SK-N-SH (cell line): ENCODE measurements at regions not wholly inside any gene's neighbourhood (a gene's known extent, or its start where the extent isn't known, plus 50 kb on each side); places are given as distances from the start of the nearest gene placed in this dataset.
A peak's percentile ranks its signal among the peaks of the same experiment; 100 is the strongest.

Experiments used
- CTCF ChIA-PET: fragments of 300-600, 350-600 bp; formaldehyde crosslinking; extraction: SDS; loops from one replicate; lab custom pipeline; 2021; lab: Yijun Ruan, JAX
- POLR2A ChIA-PET: fragments of 350-600 bp; sonication (Branson Sonifier 250); formaldehyde crosslinking; extraction: SDS; loops from one replicate; lab custom pipeline; 2020; ENCODE audit warnings: antibody characterized with exemption, inconsistent platforms; lab: Yijun Ruan, JAX
- DNase-seq: peaks from one replicate; pipeline ENCODE4 v3.0.0; 2012
- H2AFZ ChIP-seq: fragments of 200-600 bp; sonication (generic); 2 replicates; pipeline ENCODE4 v1.8.1; 2016; ENCODE audit warnings: antibody characterized with exemption, mild to moderate bottlenecking, low read depth
- H3F3A ChIP-seq: fragments of 200-600 bp; sonication (generic); replicated peaks from 2 replicates; pipeline ENCODE3; 2016; ENCODE audit warnings: antibody characterized with exemption, mild to moderate bottlenecking; ENCODE audit not compliant: insufficient read depth
- H3K27ac ChIP-seq, 2 experiments: fragments of 200-500 bp in 1 of 2; fragments of 200-600 bp in 1 of 2; sonication (Bioruptor generic) in 1 of 2; sonication (generic), shearing (Covaris generic) in 1 of 2; 2 replicates each; pipeline versions ENCODE4 v1.5.1 to v1.6.1; 2014 to 2016; ENCODE audit warnings: low read depth in 2 of 2, inconsistent platforms in 1 of 2, low read length in 1 of 2, mild to moderate bottlenecking in 1 of 2, mixed read lengths in 1 of 2
- H3K27me3 ChIP-seq: fragments of 200-600 bp; sonication (generic), shearing (Covaris generic); 2 replicates; pipeline ENCODE4 v1.6.1; 2016; ENCODE audit warnings: mixed run types; ENCODE audit not compliant: insufficient read depth
- H3K36me3 ChIP-seq, 2 experiments: fragments of 200-500 bp in 1 of 2; fragments of 200-600 bp in 1 of 2; sonication (Bioruptor generic) in 1 of 2; sonication (generic) in 1 of 2; replicated peaks in 1 of 2; 2 replicates each; pipeline versions ENCODE3 to v1.5.1; 2014 to 2016; ENCODE audit warnings: low read length in 1 of 2, mild to moderate bottlenecking in 1 of 2; ENCODE audit not compliant: insufficient read depth in 2 of 2, control insufficient read depth in 1 of 2
- H3K4me1 ChIP-seq, 2 experiments: fragments of 200-500 bp in 1 of 2; fragments of 200-600 bp in 1 of 2; sonication (Bioruptor generic) in 1 of 2; sonication (generic), shearing (Covaris generic) in 1 of 2; 2 replicates each; pipeline versions ENCODE4 v1.5.1 to v1.6.1; 2014 to 2016; ENCODE audit warnings: low read depth in 1 of 2, low read length in 1 of 2, mixed run types in 1 of 2; ENCODE audit not compliant: insufficient read depth in 2 of 2, control insufficient read depth in 1 of 2
- H3K4me2 ChIP-seq: fragments of 200-600 bp; sonication (generic), shearing (Covaris generic); 2 replicates; pipeline ENCODE4 v1.6.1; 2017; ENCODE audit warnings: mixed run types
- H3K4me3 ChIP-seq, 2 experiments: fragments of 200-500 bp in 1 of 2; fragments of 200-600 bp in 1 of 2; sonication (Bioruptor generic) in 1 of 2; sonication (generic), shearing (Covaris generic) in 1 of 2; 2 replicates each; pipeline versions ENCODE4 v1.5.1 to v1.8.1; 2014 to 2016; ENCODE audit warnings: low read depth in 2 of 2, inconsistent platforms in 1 of 2, low read length in 1 of 2, mild to moderate bottlenecking in 1 of 2, mixed read lengths in 1 of 2, moderate library complexity in 1 of 2
- H3K79me2 ChIP-seq: fragments of 200-600 bp; sonication (generic); 2 replicates; pipeline ENCODE4 v1.8.1; 2017; ENCODE audit warnings: mild to moderate bottlenecking; ENCODE audit not compliant: insufficient read depth
- H3K9ac ChIP-seq: fragments of 200-600 bp; sonication (generic); 2 replicates; pipeline ENCODE4 v1.6.1; 2017; ENCODE audit warnings: mixed run types
- H3K9me2 ChIP-seq: fragments of 200-600 bp; sonication (generic); 2 replicates; pipeline ENCODE4 v1.6.1; 2017; ENCODE audit warnings: mixed run types
- H3K9me3 ChIP-seq: fragments of 200-600 bp; sonication (generic); 2 replicates; pipeline ENCODE4 v1.6.1; 2017; ENCODE audit warnings: mixed run types, mild to moderate bottlenecking, moderate library complexity
- H4K20me1 ChIP-seq: fragments of 200-600 bp; sonication (generic); 2 replicates; pipeline ENCODE4 v1.6.1; 2017; ENCODE audit warnings: mild to moderate bottlenecking, mixed run types; ENCODE audit not compliant: insufficient read depth
- EP300 ChIP-seq, 2 experiments: IDR thresholded peaks; 2 replicates each; pipeline versions ENCODE4 v1.4.0 to v1.6.1; 2012; ENCODE audit warnings: borderline replicate concordance in 1 of 2, low read depth in 1 of 2, low read length in 1 of 2
- EZH2phosphoT487 ChIP-seq: fragments of 200-600 bp; sonication (generic); IDR thresholded peaks from 2 replicates; pipeline ENCODE4 v1.6.1; 2017; ENCODE audit warnings: low read depth, mixed run types, mild to moderate bottlenecking, antibody characterized with exemption, moderate library complexity, borderline replicate concordance
- FOSL2 ChIP-seq: IDR thresholded peaks from 2 replicates; pipeline ENCODE4 v1.4.0; 2012; ENCODE audit warnings: low read depth, mild to moderate bottlenecking, moderate library complexity, borderline replicate concordance
- MXI1 ChIP-seq: IDR thresholded peaks from 2 replicates; pipeline ENCODE4 v1.6.1; 2012; ENCODE audit warnings: mild to moderate bottlenecking, low read depth, low read length, improper control_type of control experiment
- NFIC ChIP-seq: IDR thresholded peaks from 2 replicates; pipeline ENCODE4 v1.4.0; 2012; ENCODE audit warnings: borderline replicate concordance
- SIN3A ChIP-seq: IDR thresholded peaks from 2 replicates; pipeline ENCODE4 v1.6.1; 2012; ENCODE audit warnings: low read depth, mild to moderate bottlenecking, low read length, moderate library complexity, borderline replicate concordance
- TAF1 ChIP-seq: IDR thresholded peaks from 2 replicates; pipeline ENCODE4 v1.6.1; 2012; ENCODE audit warnings: low read depth, mild to moderate bottlenecking, low read length, moderate library complexity, borderline replicate concordance
- TCF12 ChIP-seq: IDR thresholded peaks from 2 replicates; pipeline ENCODE4 v1.4.0; 2012
- WGBS: methylation state at CpG from one replicate; pipeline ENCODE4 v1.1.6; 2017; ENCODE audit warnings: low lambda C conversion rate; 5-methylcytosine and 5-hydroxymethylcytosine counted together
- TF ChIP-seq, protein P1 (sequence below): IDR thresholded peaks from 2 replicates; pipeline ENCODE4 v1.4.0; 2012; ENCODE audit warnings: low read depth, borderline replicate concordance

DNA sequence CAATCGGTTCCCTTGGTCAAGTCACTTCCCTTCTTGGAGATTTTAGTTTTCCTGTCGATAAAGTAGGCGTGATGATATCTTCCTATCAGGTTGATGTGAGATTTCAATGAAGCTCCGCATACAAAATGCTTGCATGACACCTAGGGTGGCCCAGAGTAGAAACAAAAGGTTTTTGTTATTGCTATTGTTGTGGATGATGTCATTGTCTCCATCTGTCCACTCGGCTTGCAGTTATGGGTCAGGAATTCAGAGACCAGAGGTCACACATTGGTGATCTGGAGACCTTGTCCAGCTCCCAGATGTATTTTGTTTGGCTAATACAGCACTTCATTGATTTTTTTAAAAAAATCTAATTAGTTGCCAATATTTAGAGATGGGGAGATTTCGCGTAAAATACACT lies 382.1 kb downstream of the MN1 start:
- DNase-seq = no peak
- POLR2A ChIA-PET = no interaction called here
- Histone ChIP-seq H3K36me3 (no peaks in the 10 kb centered on the region), H4K20me1 (no peaks in the 10 kb centered on the region), H3K27me3 (no peaks in the 10 kb centered on the region), H3K4me3 (no peak overlapping the region), H3K9me2 (no peaks in the 10 kb centered on the region), H2AFZ (no peak overlapping the region), H3K9ac (no peak overlapping the region), H3F3A (peaks cover 8% of the 10 kb centered on the region), H3K9me3 (no peaks in the 10 kb centered on the region; the same call in 1 of the 2 replicates), H3K27ac (no peak overlapping the region), H3K4me1 (peaks cover 9 to 23% of the 10 kb centered on the region in 2 experiments; a peak in 3 of 4 replicates), H3K79me2 (no peaks in the 10 kb centered on the region), H3K4me2 (no peak overlapping the region)
- TF ChIP-seq NFIC (peak; percentile 43; the same call in 1 of the 2 replicates), SIN3A (no peak), TCF12 (peak; percentile 34; the same call in 1 of the 2 replicates), TAF1 (no peak), EP300 (IDR thresholded peaks at IDR 0.05; ENCODE audit: borderline replicate concordance in 1 of 2, low read depth in 1 of 2, low read length in 1 of 2) (no peak), MXI1 (no peak)
- TF ChIP-seq, protein P1, sequence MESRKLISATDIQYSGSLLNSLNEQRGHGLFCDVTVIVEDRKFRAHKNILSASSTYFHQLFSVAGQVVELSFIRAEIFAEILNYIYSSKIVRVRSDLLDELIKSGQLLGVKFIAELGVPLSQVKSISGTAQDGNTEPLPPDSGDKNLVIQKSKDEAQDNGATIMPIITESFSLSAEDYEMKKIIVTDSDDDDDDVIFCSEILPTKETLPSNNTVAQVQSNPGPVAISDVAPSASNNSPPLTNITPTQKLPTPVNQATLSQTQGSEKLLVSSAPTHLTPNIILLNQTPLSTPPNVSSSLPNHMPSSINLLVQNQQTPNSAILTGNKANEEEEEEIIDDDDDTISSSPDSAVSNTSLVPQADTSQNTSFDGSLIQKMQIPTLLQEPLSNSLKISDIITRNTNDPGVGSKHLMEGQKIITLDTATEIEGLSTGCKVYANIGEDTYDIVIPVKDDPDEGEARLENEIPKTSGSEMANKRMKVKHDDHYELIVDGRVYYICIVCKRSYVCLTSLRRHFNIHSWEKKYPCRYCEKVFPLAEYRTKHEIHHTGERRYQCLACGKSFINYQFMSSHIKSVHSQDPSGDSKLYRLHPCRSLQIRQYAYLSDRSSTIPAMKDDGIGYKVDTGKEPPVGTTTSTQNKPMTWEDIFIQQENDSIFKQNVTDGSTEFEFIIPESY = no peak
- WGBS = 87% methylated on average over 7 of the region's 7 CpGs
- CTCF ChIA-PET = interaction anchor here (0.6 to 3.7 kb wide), 2 partner anchors 13 to 351 kb away, joined by 3 to 12 read pairs; no protein-coding TSS in a partner anchor

DNA sequence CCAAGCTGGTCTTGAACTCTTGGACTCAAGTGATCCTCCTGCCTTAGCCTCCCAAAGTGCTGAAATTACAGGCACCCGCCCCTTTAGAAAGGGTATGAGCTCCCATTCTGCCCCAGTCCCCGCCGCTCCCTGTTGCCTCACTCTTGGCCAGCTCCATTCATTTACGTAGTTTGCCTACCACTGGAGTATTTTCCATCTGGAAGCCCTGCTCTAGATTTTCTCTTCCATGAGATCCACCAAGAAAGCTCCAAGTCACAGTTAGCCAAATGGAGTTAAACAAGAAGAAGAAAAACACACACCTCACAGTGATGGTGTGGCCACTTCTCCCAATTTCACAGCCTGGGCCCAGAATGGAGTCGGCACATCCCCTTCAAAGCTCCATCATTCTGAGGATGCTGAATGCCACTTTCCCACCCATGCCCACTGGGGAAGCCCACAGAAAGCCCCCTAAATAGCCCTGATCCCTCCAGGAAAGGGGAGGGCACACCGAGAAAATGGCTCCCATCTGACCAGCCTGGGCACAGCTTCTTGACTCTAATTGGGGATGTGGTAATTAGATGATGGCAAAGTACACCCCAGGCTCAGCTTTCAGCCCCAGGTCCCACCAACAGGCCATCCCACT lies 381.2 kb downstream of the MN1 start:
- Histone ChIP-seq H3K9me2 (no peaks in the 10 kb centered on the region), H3K4me3 (no peak overlapping the region), H3K4me1 (peaks cover 9 to 23% of the 10 kb centered on the region in 2 experiments; a peak in 3 of 4 replicates), H3K9me3 (no peaks in the 10 kb centered on the region; the same call in 1 of the 2 replicates), H3K4me2 (peak overlapping the region; percentile 55; the same call in 1 of the 2 replicates), H3K79me2 (no peaks in the 10 kb centered on the region), H3K27me3 (no peaks in the 10 kb centered on the region), H3F3A (peaks cover 7% of the 10 kb centered on the region), H3K27ac (peak overlapping the region in 1 of 2 experiments; percentile 61; a peak in 1 of 4 replicates), H3K9ac (no peak overlapping the region), H4K20me1 (no peaks in the 10 kb centered on the region), H3K36me3 (no peaks in the 10 kb centered on the region), H2AFZ (no peak overlapping the region)
- ChIA-PET CTCF (interaction anchor here (0.8 to 3.7 kb wide), 3 partner anchors 9 to 16 kb away, joined by 3 to 12 read pairs (median 4); no protein-coding TSS in a partner anchor), POLR2A (no interaction called here)
- no peak for TF ChIP-seq FOSL2
- TF ChIP-seq EZH2phosphoT487 = no peak
- TF ChIP-seq MXI1 = no peak
- 80% methylated on average over 6 of the region's 6 CpGs for WGBS
- DNase-seq = no peak
